SIG-M5 (cell line): ENCODE measurements at regions not wholly inside any gene's neighbourhood (a gene's known extent, or its start where the extent isn't known, plus 50 kb on each side); places are given as distances from the start of the nearest gene placed in this dataset.

Source experiments
- DNase-seq: peaks from one replicate; lab custom pipeline; 2025; lab: John Stamatoyannopoulos, UW

GRCh38 chr3:132236701-132237651 is 80.2 kb upstream of the ACP3 start:
- no peak for DNase-seq

DNA sequence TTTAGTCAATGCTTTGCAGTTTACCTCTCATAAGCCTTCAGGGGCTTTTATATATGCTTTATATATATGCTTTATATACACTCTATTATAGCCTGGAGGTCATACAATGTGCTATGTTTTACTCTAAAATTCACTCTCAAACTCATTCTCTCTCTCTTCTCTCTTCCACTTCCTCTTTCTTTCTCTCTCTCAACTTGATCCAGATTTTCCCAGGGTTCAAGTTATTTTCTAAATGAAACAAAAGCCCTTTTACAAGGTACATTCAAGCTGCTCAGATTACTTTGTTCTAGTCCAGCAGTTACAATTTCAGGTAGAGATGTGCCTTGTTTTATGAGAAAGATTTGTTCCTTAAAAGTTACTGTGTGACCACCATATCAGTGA is 79.6 kb upstream of the ACP3 start:
- no peak for DNase-seq

- DNase-seq: no peak
These were observed 77.6 kb upstream of the ACP3 start for GRCh38 chr3:132239587-132239986.

GRCh38 chr3:132241776-132242514 is 75.3 kb upstream of the ACP3 start:
- no peak for DNase-seq

- DNase-seq: no peak
These were observed 74.4 kb upstream of the ACP3 start for GRCh38 chr3:132242790-132243189.

DNA sequence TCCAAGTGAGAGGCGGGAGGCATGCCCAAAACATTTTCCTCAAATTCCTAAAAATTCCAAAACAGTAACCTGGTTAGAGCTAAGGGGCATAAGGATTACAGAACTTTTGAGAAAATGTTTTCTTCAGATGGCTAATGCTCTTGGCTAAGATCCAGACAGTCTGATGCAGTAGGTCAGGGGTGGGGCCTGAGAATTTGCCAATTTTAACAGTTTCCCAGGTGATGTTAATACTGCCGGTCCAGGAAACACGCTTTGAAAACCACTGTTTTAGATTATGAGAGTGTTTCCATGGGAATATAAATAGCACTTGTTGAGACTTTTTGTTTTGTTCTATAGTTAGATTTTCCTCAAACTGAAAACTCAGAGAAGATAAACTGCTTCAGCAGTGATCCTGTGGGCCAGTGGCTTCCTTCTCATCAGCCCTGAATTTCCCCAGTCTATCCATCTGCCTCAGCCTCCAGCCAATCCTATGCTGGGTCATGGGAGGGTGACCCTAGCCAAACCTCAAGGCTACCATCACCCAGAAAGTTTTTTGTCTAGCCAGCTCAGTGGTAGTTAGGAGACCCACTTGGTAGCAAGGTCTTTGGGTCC is 71.6 kb upstream of the ACP3 start:
- no peak for DNase-seq

- no peak for DNase-seq
These were observed 71.0 kb upstream of the ACP3 start for GRCh38 chr3:132246212-132246611.

DNA sequence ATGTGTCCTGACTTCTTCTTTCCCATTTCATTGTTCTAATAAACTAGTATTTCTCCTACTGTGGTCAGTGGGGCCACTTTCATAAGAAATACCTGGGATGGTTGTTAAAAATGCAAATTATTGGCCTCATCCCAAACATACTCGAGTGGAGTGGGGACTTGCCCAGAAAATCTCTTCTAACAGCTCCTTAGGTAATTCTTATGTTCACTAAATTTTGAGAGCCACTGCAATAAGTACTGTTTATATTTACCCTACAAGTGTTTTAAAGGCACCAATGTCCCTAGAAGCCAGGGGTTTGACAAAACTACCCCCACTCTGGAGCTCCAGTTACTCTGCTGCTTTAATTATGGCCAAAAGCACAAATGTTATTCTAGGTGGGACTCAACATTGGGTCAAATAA is 70.0 kb upstream of the ACP3 start:
- no peak for DNase-seq

- no peak for DNase-seq
These were observed 68.7 kb upstream of the ACP3 start for GRCh38 chr3:132248490-132248889.

GRCh38 chr3:132253262-132253878 is 63.8 kb upstream of the ACP3 start:
- peak; percentile 38 for DNase-seq

DNA sequence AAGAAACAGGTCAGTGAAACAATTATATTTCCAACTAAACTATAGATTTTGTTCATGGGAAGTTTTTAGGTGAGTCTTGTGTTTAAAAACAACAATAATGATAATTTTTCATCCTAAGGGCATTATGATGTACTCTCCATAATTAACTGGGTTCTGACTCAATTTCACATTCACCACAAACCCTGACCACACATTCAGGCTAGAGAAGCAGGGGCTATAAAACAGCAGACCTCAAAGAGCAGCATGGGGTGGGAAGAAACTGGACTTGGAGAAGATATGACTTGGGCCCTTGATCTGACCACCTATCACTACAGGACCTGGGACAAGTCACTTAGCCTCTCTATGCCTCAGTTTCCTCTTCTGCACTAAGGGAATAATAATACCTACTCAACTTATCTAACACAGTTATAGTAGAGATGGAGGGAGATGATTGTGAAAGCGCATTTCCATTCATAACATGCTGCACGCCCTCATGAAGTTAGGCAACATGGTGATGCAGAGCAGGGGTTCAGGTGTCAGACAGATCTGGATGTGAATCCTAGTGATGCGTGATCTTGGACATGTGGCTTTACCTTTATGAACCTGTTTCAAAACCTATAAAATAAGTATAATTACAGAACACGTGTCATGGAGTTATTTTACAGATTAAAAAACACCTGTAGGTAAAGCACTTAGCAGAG is 63.0 kb upstream of the ACP3 start:
- no peak for DNase-seq

- DNase-seq: no peak
These were observed 62.0 kb upstream of the ACP3 start for GRCh38 chr3:132255041-132255745.

GRCh38 chr3:132256989-132257388 is 60.2 kb upstream of the ACP3 start:
- no peak for DNase-seq

- no peak for DNase-seq
These were observed 55.7 kb upstream of the ACP3 start for GRCh38 chr3:132261506-132261905.

DNA sequence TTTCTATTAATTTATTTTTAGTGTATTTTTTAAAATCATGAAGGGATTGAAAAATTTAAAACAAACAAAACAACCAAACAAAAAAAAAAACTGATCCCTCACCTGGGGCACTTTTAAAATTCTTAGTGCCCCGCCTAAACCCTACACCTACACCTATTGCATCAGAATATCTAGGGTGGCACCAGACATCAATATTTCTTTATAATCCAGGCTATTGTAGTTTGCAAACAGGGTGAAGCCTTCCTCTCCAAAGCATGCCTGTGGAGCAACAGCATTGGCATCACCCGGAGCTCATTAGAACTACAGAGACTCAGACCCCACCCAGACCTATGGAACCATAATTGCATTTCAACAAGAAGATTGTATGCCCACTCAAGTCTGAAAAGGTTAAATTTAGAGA is 54.9 kb upstream of the ACP3 start:
- DNase-seq: no peak

- DNase-seq: no peak
These were observed 54.3 kb upstream of the ACP3 start for GRCh38 chr3:132262956-132263355.

DNA sequence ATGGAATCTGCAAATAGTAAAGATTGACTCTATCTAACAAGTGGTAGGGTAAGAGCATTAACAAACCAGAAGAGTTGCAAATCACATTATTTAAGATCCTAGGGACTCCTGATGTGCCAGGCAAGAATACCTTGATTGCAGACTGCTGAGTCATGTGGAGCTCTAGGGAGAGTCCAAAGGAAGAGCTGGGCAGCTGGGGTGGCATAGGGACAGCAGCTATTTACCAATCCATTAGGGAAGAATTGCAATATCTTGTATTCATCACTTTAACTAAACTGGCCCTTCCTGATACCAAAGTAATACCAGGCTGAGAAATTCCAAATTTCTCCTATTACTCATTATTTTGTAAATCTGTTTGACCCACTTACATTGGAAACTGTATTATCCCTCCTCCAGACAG is 52.2 kb upstream of the ACP3 start:
- DNase-seq: no peak

DNA sequence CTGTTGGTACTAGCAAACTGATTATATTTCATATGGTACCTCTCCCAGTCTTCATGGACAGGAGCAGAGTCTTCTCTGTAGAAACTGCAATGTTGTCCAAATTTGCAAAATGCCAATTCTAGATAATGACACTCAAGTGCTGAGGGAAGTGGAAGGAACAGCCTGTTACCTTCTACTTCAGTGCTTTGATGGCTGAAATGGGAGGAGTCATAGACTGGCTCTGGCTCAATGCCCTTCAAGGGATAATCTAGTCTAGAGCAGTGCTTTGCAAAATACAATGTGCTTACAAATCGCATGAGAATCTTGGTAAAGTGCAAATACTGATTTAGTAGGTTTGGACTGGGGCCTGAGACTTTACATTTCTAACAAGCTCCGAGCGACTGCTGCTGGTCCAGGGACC is 51.7 kb upstream of the ACP3 start:
- no peak for DNase-seq

DNA sequence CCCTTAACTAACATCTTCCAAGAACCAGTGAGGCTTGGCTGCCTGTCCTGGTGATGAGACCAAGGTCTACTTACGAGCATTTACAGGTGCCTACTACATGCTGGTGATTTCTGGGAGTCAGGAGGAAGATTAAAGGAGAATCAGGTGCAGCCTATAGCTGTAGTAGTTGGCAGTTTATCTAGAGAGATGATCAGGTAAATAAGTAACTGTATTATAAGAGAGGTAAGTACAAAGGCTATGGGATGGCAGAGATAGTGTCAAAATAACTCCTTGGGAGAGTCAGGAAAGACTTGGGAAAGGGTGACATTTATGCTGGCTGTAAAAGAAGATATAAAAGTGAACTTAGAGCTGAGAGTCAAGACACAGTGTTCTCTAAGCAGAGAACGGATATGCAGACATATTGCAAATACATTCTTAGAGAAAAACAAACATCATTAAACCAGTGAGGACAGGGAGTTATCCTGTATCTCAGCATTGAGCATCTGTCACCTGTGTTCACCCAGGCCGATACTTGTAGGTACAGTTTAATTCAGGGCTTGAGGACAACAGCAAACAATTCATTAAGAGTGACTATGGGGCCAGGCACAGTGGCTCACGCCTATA is 49.7 kb upstream of the ACP3 start:
- DNase-seq: no peak
